ENCODE measurements at regions not wholly inside any gene's neighbourhood (a gene's known extent, or its start where the extent isn't known, plus 50 kb on each side); places are given as distances from the start of the nearest gene placed in this dataset.

DNA sequence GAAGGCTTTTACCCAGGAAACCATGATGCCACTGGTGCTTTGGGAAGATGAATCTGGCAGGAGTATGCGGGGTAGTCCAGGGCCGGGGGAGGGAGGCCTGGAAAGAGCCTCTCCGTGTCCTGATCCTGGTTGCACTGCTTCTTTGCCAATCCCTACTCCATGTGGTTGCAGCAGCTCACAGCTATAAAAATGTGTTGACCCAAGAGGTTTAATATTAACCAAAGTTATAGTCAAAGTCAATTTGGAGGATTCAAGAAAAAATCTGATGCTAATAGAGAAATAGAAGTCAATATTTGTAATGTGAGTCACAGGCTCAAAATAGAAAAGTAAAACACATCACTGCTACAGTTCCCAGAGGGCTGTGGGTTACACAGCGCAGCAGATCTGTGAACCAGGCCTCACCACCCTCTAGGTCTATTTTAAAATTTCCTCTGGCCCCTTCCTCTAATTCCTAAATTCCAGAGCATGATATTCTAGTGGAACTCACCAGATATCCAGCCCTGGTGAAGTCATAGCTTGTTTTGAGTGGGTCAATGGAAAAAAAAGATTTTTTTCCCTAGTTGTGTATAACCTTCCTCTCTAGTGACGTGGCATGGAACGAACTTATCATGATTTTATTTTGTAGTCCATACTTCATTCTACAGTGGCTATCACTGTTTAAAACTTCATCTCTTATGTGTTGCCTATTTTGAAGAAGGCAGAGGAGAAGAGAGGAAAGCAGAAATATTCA is 63.2 kb upstream of the BMP2 start:
- DNase-seq (no peak), ATAC-seq (peak; percentile 46 to 77 (median 66))
- no peak overlapping the region for H3K4me3 ChIP-seq
- no peaks in the 10 kb centered on the region for H3K36me3 ChIP-seq
- no peaks in the 10 kb centered on the region for H3K27me3 ChIP-seq
- WGBS, 2 donors = 71% methylated on average over 6 of the region's 6 CpGs
- TF ChIP-seq, protein P1, sequence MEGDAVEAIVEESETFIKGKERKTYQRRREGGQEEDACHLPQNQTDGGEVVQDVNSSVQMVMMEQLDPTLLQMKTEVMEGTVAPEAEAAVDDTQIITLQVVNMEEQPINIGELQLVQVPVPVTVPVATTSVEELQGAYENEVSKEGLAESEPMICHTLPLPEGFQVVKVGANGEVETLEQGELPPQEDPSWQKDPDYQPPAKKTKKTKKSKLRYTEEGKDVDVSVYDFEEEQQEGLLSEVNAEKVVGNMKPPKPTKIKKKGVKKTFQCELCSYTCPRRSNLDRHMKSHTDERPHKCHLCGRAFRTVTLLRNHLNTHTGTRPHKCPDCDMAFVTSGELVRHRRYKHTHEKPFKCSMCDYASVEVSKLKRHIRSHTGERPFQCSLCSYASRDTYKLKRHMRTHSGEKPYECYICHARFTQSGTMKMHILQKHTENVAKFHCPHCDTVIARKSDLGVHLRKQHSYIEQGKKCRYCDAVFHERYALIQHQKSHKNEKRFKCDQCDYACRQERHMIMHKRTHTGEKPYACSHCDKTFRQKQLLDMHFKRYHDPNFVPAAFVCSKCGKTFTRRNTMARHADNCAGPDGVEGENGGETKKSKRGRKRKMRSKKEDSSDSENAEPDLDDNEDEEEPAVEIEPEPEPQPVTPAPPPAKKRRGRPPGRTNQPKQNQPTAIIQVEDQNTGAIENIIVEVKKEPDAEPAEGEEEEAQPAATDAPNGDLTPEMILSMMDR (IDR thresholded peaks at IDR 0.05) = no peak
- peaks cover 0 to 62% (median 25%) of the 10 kb centered on the region in 9 donors for H3K4me1 ChIP-seq
- intact Hi-C loops (cut with DNase I) = loop anchor here in 1 of 10 donors (5.0 kb wide), 1 partner anchor 67 kb away; no protein-coding TSS in a partner anchor
- H3K9me3 ChIP-seq = no peaks in the 10 kb centered on the region
- peak overlapping the region; percentile 38 to 79 (median 65) for H3K27ac ChIP-seq

DNA sequence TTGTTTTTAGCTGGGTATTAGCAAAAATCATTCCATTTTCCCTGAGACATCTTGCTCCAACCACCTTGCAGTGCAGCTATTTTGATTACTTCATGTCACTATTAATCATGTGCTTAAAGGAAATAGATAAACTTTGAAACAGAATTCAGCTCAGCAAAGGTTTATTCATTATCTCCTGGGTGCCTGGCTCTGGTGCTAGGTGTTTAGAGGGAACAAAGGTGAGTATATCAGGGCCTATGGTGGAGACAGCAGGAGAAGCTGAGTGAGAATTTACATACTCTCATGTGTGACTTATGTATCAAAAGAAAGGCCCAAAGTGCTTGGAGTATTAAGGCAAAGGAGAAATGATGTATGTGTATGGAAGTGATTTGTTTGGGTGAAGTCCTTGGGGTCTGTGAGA is 63.8 kb upstream of the BMP2 start:
- Histone ChIP-seq H3K4me1 (peaks cover 0 to 63% (median 24%) of the 10 kb centered on the region in 9 donors), H3K36me3 (no peaks in the 10 kb centered on the region), H3K27ac (peak overlapping the region; percentile 2 to 79 (median 59)), H3K9me3 (no peaks in the 10 kb centered on the region), H3K27me3 (no peaks in the 10 kb centered on the region), H3K4me3 (no peak overlapping the region)
- intact Hi-C loops (cut with DNase I) = loop anchor here in 1 of 10 donors (5.0 kb wide), 1 partner anchor 66 kb away; no protein-coding TSS in a partner anchor
- DNase-seq (no peak), ATAC-seq (no peak)
- TF ChIP-seq, protein P1 (IDR thresholded peaks at IDR 0.05) = no peak

DNA sequence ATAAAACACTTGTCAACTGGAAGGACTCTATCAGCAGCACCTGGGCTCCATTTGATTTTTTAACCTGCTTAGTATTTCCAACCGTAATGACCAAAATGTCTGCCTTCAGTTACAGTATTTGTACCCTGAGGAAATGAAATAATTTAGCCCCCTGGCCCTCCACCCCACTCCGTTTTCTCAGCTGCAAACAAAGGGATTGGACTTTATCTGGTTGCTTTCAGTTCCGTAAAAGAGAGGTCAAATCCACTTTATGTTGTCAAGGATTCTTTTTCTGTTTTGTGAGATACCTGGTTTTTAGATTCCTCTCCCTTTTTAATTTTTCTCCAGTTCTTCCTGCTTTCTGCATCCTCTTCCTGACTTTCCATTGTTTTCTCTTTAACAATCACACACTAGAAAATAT is 64.4 kb upstream of the BMP2 start:
- TF ChIP-seq, protein P1 (IDR thresholded peaks at IDR 0.05) = no peak
- intact Hi-C loops (cut with DNase I) = loop anchor here in 1 of 10 donors (5.0 kb wide), 1 partner anchor 66 kb away; no protein-coding TSS in a partner anchor
- H3K27me3 ChIP-seq = no peaks in the 10 kb centered on the region
- no peak for ATAC-seq
- no peaks in the 10 kb centered on the region for H3K36me3 ChIP-seq
- no peak overlapping the region for H3K4me3 ChIP-seq
- peaks cover 0 to 57% (median 18%) of the 10 kb centered on the region in 9 donors for H3K4me1 ChIP-seq
- no peak for DNase-seq
- no peaks in the 10 kb centered on the region for H3K9me3 ChIP-seq
- WGBS, 2 donors = 88 to 93% methylated on average over 3 of the region's 3 CpGs
- H3K27ac ChIP-seq = peak overlapping the region in 1 of 10 donors; percentile 75

DNA sequence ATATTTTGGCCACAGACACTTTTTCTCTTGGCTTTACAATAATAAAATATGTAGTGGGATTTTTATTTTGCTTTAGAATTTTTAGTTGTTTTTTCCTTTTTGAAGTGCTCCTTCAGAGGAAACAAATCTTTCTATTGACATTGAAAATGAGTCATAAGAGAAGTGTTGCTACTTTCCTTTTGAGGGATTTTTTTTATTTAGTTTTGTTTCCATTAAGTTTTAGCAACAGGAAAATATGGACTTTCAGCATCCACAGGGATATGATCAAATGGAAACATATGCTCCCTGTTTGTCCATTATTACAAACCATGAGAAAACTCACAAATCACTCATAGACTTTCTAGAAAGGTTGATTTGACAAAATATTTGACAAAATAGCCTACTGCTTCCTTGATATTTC is 65.3 kb upstream of the BMP2 start:
- Histone ChIP-seq H3K27me3 (no peaks in the 10 kb centered on the region), H3K27ac (no peak overlapping the region), H3K36me3 (no peaks in the 10 kb centered on the region), H3K4me1 (peaks cover 0 to 50% (median 12%) of the 10 kb centered on the region in 9 donors), H3K9me3 (no peaks in the 10 kb centered on the region), H3K4me3 (no peak overlapping the region)
- no peak for DNase-seq
- ATAC-seq = no peak
- intact Hi-C loops (cut with DNase I) = loop anchor here in 1 of 10 donors (1.0 to 5.0 kb wide), 2 partner anchors 40 to 65 kb away; no protein-coding TSS in a partner anchor
- TF ChIP-seq, protein P1 (IDR thresholded peaks at IDR 0.05) = no peak

All from heart right ventricle (tissue), 16 donors.